HG02588 (cell line): ENCODE measurements at regions not wholly inside any gene's neighbourhood (a gene's known extent, or its start where the extent isn't known, plus 50 kb on each side); places are given as distances from the start of the nearest gene placed in this dataset.

Experiments used
- ATAC-seq: cut with Tn5 transposase; IDR thresholded peaks from one replicate; pipeline ENCODE4 v1.9.1; 2021; ENCODE audit warnings: mild to moderate bottlenecking, moderate library complexity; ENCODE audit not compliant: unreplicated experiment

GRCh38 chr4:137076908-137077307, 455.4 kb downstream of the PCDH18 start:
- no peak for ATAC-seq

- no peak for ATAC-seq
Observed at GRCh38 chr4:137075586-137075985, 456.7 kb downstream of the PCDH18 start.

GRCh38 chr4:137070614-137071013, 461.7 kb downstream of the PCDH18 start:
- ATAC-seq, result no peak

- no peak for ATAC-seq
Observed at GRCh38 chr4:137069473-137069872, 462.8 kb downstream of the PCDH18 start.

- no peak for ATAC-seq
Observed at GRCh38 chr4:137067735-137068134, 464.6 kb downstream of the PCDH18 start.

GRCh38 chr4:137065311-137065710, 467.0 kb downstream of the PCDH18 start:
- ATAC-seq, result no peak

- ATAC-seq, result no peak
Observed at GRCh38 chr4:137063961-137064360, 468.3 kb downstream of the PCDH18 start.

- no peak for ATAC-seq
Observed at GRCh38 chr4:137043184-137043583, 489.1 kb downstream of the PCDH18 start.

GRCh38 chr4:137039370-137039769, 492.9 kb downstream of the PCDH18 start:
- no peak for ATAC-seq

GRCh38 chr4:137032222-137032621, 500.1 kb downstream of the PCDH18 start:
- no peak for ATAC-seq

- ATAC-seq, result no peak
Observed at GRCh38 chr4:137029026-137029425, 503.3 kb downstream of the PCDH18 start.

- ATAC-seq, result no peak
Observed at GRCh38 chr4:137025484-137026059, 506.7 kb downstream of the PCDH18 start.

GRCh38 chr4:137015426-137016409, 516.6 kb downstream of the PCDH18 start:
- ATAC-seq, result no peak

GRCh38 chr4:137000432-137000831, 531.9 kb downstream of the PCDH18 start:
- ATAC-seq, result no peak

- no peak for ATAC-seq
Observed at GRCh38 chr4:136992032-136992431, 540.3 kb downstream of the PCDH18 start.

- no peak for ATAC-seq
Observed at GRCh38 chr4:136985683-136986082, 546.6 kb downstream of the PCDH18 start.

GRCh38 chr4:136967069-136967468, 565.2 kb downstream of the PCDH18 start:
- no peak for ATAC-seq

- ATAC-seq, result no peak
Observed at GRCh38 chr4:136965478-136965877, 566.8 kb downstream of the PCDH18 start.

- no peak for ATAC-seq
Observed at GRCh38 chr4:136962868-136963267, 569.4 kb downstream of the PCDH18 start.

- no peak for ATAC-seq
Observed at GRCh38 chr4:136946307-136946907, 585.9 kb downstream of the PCDH18 start.

- no peak for ATAC-seq
Observed at GRCh38 chr4:136939781-136940180, 592.5 kb downstream of the PCDH18 start.

GRCh38 chr4:136935871-136936270, 596.4 kb downstream of the PCDH18 start:
- no peak for ATAC-seq
